Astrocyte of the spinal cord (primary cell): ENCODE measurements at regions not wholly inside any gene's neighbourhood (a gene's known extent, or its start where the extent isn't known, plus 50 kb on each side); places are given as distances from the start of the nearest gene placed in this dataset.

Source experiments
- DNase-seq: peaks from one replicate; pipeline ENCODE4 v3.0.0; 2011; ENCODE audit warnings: low read depth, low spot score
- H3K4me3 ChIP-seq: 2 replicates; pipeline ENCODE4 v1.5.1; 2011; ENCODE audit warnings: low read depth, mild to moderate bottlenecking, low read length, moderate library complexity
- CTCF ChIP-seq: IDR thresholded peaks from 2 replicates; pipeline ENCODE4 v1.5.1; 2012; ENCODE audit warnings: low read depth, mild to moderate bottlenecking, low read length, inconsistent platforms
- in situ Hi-C: cut with HindIII; loops from 2 replicates; pipeline ENCODE4 v1.10.0; 2017; ENCODE audit warnings: low sequenced_read_pairs

DNA sequence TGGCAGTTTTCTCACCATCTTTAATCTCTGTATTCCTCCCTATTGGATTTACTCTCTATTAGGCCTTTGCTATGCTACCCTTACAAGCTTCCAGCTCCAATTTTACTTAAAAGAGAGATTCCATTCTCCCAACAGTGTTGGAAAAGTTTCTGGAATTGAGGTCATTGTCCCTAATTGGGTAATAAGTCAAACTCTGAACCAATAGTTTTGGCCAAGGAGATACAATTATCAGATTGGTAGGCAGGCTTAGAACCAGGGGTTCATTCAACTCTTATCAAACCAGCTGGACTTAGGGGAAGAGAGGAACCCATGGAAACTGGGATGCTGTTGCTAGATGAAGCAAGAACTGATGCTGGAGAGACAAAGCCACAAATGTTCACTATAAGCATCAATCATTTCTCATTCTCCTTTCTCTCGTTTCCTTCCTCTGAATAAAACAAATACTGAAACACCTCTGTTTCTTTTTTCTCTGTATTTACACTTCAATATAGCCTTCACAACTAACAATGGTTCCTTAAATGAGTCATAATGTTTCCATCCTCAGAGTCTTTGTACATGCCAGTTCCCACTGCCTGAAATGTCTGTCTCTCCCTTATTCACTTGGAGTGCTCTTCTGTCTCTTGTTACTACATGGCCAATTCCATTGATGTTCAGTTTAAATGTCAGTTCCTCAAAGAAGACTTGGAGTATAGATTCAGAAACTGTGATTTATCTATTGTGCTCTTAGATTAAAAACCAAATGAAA lies 587.3 kb downstream of the GABRG2 start:
- DNase-seq = no peak
- H3K4me3 ChIP-seq = no peak overlapping the region
- TF ChIP-seq CTCF = no peak
- in situ Hi-C loops = no loop called here

DNA sequence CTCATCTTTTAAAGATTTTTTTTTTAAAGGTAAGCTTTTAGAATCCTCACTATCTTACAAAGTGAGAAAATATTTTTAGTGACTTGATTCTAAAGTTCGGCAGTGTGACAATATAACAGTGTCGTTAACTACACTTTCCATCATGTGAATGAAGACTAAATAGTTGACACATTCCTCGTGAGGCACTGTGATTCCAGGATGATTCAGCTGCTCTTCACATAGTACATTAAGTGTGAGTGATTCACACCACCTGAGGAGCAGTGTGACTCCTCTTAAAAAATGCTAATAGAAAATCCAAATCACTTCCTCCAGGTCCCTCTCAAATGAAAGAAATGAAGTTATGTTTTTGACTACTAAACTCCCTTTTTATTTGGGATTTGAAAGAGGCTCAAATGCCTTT lies 589.5 kb downstream of the GABRG2 start:
- TF ChIP-seq CTCF = no peak
- no peak overlapping the region for H3K4me3 ChIP-seq
- in situ Hi-C loops = no loop called here
- DNase-seq = no peak

DNA sequence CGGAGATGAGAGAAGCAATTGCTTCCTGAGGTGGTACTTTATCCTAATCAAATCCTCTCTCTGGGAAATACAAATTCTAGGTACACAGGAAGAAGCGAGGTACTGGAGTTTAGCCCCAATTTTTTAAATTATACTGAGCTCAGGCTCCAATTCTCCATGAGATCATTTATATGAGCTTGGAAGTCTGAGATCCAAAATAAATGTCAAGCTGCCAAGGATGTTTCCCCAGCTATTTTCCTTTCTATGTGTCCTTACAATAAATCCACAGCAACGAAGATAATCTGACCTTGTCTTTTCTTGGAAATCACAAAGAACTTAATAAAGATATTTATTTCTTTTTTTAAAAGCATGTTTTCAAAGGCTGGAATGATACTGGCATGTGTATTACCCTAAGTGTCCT lies 597.3 kb downstream of the GABRG2 start:
- in situ Hi-C loops = no loop called here
- H3K4me3 ChIP-seq = no peak overlapping the region
- no peak for DNase-seq
- TF ChIP-seq CTCF = no peak

- no peak for TF ChIP-seq CTCF
- no peak for DNase-seq
- H3K4me3 ChIP-seq = no peak overlapping the region
- in situ Hi-C loops = no loop called here
Observed at GRCh38 chr5:162668926-162669325, 601.4 kb downstream of the GABRG2 start.

DNA sequence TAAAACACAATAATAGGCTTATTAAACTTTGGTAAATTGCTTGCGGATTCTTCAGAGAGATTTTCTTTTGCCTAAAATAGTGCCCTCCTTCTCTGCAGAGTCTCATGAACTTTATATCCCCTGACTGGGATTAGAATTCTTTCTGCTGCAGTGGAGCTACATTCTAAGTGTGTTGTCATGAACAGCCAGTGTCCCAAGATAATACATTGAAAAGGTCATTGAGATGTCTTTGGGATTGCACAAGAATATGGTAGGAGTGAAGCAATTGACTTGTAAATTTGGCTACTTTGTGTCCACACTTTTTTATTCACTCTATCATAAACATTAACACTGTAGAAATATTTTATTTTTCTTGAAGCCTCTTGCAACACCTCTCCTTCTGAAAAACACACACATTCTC lies 604.5 kb downstream of the GABRG2 start:
- H3K4me3 ChIP-seq = no peak overlapping the region
- no peak for DNase-seq
- TF ChIP-seq CTCF = no peak
- in situ Hi-C loops = no loop called here

GRCh38 chr5:162683284-162683683 lies 615.7 kb downstream of the GABRG2 start:
- H3K4me3 ChIP-seq = no peak overlapping the region
- TF ChIP-seq CTCF = no peak
- in situ Hi-C loops = no loop called here
- no peak for DNase-seq
